ENCODE measurements at regions not wholly inside any gene's neighbourhood (a gene's known extent, or its start where the extent isn't known, plus 50 kb on each side); places are given as distances from the start of the nearest gene placed in this dataset.

- DNase-seq (ENCODE audit: low spot score): no peak
- H3K27ac ChIP-seq: no peak overlapping the region
- TF ChIP-seq, protein P1, sequence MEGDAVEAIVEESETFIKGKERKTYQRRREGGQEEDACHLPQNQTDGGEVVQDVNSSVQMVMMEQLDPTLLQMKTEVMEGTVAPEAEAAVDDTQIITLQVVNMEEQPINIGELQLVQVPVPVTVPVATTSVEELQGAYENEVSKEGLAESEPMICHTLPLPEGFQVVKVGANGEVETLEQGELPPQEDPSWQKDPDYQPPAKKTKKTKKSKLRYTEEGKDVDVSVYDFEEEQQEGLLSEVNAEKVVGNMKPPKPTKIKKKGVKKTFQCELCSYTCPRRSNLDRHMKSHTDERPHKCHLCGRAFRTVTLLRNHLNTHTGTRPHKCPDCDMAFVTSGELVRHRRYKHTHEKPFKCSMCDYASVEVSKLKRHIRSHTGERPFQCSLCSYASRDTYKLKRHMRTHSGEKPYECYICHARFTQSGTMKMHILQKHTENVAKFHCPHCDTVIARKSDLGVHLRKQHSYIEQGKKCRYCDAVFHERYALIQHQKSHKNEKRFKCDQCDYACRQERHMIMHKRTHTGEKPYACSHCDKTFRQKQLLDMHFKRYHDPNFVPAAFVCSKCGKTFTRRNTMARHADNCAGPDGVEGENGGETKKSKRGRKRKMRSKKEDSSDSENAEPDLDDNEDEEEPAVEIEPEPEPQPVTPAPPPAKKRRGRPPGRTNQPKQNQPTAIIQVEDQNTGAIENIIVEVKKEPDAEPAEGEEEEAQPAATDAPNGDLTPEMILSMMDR (conservative IDR thresholded peaks at IDR 0.05; ENCODE audit: low read depth): no peak
- ChIA-PET CTCF (no interaction called here), POLR2A (ENCODE audit: low non-redundant PET) (no interaction called here)
These were observed 259.8 kb downstream of the FBXO15 start for GRCh38 chr18:73887801-73888200.

DNA sequence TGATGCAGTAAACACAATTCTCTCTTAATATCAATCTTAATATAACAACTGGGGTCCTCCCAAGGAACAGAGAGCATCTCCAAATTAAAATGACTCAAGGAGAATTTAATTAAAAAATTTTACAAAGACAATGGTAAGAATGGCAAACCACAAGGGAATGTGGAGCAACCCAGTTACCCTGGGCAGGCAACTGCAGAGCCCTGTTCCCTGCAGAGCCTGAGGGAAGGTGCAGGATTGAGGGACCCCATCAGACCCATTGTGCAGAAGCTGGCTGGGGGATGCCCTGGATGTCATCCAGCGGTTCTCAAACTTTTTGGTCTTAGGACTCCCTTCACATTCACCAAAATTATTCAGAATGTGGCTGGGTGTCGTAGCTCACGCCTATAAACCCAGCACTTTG lies 262.8 kb downstream of the FBXO15 start:
- POLR2A ChIA-PET (ENCODE audit: low non-redundant PET): no interaction called here

DNA sequence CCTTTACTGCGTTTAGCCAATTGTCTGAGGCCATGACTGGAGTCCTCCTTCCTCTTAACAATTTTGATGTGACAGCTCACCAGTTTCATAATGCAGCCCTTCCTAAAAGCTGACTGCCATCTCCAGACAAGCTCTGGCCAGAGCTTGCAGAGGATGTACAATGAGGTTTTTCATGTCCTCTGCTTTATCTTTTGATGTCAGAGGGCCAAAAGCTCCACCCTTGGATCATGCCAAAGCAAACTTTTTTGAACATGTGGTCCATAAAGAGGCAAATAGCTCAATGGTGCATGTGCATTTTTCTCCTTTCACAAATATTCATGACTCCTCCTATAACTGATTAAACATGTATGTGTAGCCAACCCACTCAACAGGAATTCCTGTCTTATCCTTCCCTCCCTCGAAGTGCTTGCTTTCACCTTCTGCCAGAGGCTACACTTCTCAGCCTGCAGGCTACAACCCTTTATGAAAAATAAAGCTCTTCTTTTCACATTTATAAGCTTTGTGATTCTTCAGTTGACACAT lies 266.2 kb downstream of the FBXO15 start:
- CTCF ChIA-PET: interaction anchor here (0.6 kb wide), 1 partner anchor 1430 kb away, joined by 3 read pairs; no protein-coding TSS in a partner anchor
- TF ChIP-seq, protein P1 (conservative IDR thresholded peaks at IDR 0.05; ENCODE audit: low read depth): no peak
- POLR2A ChIA-PET (ENCODE audit: low non-redundant PET): no interaction called here
- H3K27ac ChIP-seq: no peak overlapping the region
- DNase-seq (ENCODE audit: low spot score): no peak

More for the DNA sequence above, 262.8 kb downstream of the FBXO15 start:
- no peak for DNase-seq (ENCODE audit: low spot score)
- TF ChIP-seq, protein P1 (conservative IDR thresholded peaks at IDR 0.05; ENCODE audit: low read depth): no peak
- CTCF ChIA-PET: interaction anchor here (0.6 kb wide), 1 partner anchor 1192 kb away, joined by 3 read pairs; no protein-coding TSS in a partner anchor
- no peak overlapping the region for H3K27ac ChIP-seq

DNA sequence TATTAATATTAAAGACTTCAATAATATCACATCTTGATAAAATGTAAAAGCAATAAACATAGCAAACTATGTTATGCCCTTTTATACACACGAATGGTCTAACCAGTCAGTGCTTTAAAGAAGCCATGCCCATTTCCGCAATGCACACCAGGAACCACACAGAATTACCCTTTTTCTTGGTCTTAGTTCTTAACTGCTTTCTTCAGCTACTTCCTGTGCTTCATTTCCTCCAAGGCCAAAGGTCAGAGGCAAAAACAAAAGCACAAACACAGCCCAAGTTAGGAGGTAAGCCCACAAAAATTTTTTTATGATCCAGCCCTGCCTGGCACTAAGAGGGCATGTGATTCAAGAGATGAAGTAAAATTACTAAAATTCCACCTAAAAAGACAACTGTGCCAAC lies 267.2 kb downstream of the FBXO15 start:
- TF ChIP-seq, protein P1 (conservative IDR thresholded peaks at IDR 0.05; ENCODE audit: low read depth): no peak
- no peak for DNase-seq (ENCODE audit: low spot score)
- no peak overlapping the region for H3K27ac ChIP-seq
- ChIA-PET POLR2A (ENCODE audit: low non-redundant PET) (no interaction called here), CTCF (no interaction called here)

DNA sequence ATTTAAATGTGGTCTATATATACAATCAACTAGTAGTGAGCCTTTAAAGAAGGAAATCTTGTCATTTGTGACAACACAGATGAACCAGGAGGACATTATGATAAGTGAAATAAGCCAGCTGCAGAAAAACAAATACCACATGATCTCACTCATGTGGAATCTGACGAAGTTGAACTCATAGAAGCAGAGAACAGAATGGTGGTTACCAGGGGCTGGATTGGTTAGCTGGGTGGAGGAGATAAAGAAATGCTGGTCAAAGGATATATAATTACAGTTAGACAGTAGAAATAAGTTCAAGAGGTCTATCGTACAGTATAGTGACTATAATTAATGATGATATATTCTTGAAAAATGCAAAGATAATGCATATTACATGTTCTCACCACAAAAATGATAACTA lies 267.9 kb downstream of the FBXO15 start:
- no peak for DNase-seq (ENCODE audit: low spot score)
- ChIA-PET POLR2A (ENCODE audit: low non-redundant PET) (no interaction called here), CTCF (no interaction called here)
- H3K27ac ChIP-seq: no peak overlapping the region
- TF ChIP-seq, protein P1 (conservative IDR thresholded peaks at IDR 0.05; ENCODE audit: low read depth): no peak

- TF ChIP-seq, protein P1 (conservative IDR thresholded peaks at IDR 0.05; ENCODE audit: low read depth): no peak
- CTCF ChIA-PET: no interaction called here
- no peak for DNase-seq (ENCODE audit: low spot score)
- POLR2A ChIA-PET (ENCODE audit: low non-redundant PET): no interaction called here
- no peak overlapping the region for H3K27ac ChIP-seq
These were observed 268.3 kb downstream of the FBXO15 start for GRCh38 chr18:73879328-73879727.

DNA sequence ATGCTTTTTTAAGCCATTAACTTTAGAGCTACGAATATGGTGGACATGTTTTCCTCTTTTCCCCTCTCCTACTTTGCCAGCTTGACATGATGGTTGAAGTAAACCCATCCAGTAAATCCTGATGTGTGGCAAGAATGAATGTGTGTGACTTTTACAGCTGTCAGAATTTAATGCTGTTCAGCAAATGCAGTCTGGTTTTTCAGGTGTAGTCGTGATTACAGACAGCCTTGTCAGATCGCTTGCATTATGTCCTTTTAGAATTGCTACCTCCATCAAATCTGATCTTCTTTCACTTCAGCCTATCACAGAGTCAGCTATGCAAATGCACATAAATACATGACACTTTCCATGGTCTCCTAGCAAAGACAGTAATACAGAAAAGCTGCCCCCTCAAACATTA lies 278.5 kb downstream of the FBXO15 start:
- DNase-seq (ENCODE audit: low spot score): no peak
- no peak overlapping the region for H3K27ac ChIP-seq
- TF ChIP-seq, protein P1 (conservative IDR thresholded peaks at IDR 0.05; ENCODE audit: low read depth): no peak
- POLR2A ChIA-PET (ENCODE audit: low non-redundant PET): no interaction called here
- CTCF ChIA-PET: no interaction called here

Measured in RWPE1 (cell line).